SU-DHL-6 (cell line): ENCODE measurements at regions not wholly inside any gene's neighbourhood (a gene's known extent, or its start where the extent isn't known, plus 50 kb on each side); places are given as distances from the start of the nearest gene placed in this dataset.

Source experiments
- EZH2phosphoT487 ChIP-seq: fragments of 200-600 bp; sonication (generic), shearing (Covaris generic); conservative IDR thresholded peaks from 2 replicates; pipeline ENCODE4 v1.6.1; 2018; ENCODE audit warnings: mild to moderate bottlenecking, antibody characterized with exemption, low read length, moderate library complexity, mixed read lengths
- TF ChIP-seq, protein P1 (sequence below): fragments of 200-600 bp; sonication (generic); IDR thresholded peaks from one replicate; pipeline ENCODE4 v1.5.1; 2017; ENCODE audit warnings: antibody characterized with exemption, mild to moderate bottlenecking, low read length, moderate library complexity; ENCODE audit not compliant: insufficient read depth, poor library complexity, severe bottlenecking

DNA sequence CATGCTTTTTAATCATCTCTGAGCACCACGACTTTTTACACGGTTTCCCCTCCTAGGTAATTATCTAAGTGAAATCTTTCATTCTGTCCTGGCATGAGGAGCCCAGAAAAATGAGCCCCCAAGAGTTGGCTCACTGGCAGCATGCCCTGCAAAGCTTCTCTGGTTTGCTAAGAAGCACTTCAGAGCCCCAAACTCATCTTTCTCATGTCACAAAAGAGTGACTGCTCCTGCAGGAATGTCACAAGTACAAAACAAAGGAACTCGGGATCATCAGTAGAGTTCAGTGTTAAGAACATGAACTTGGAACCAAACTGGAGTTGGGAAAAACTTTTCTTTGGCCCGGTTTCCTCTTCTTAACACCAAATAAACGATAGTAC lies 123.9 kb downstream of the FOXB1 start:
- TF ChIP-seq, protein P1, sequence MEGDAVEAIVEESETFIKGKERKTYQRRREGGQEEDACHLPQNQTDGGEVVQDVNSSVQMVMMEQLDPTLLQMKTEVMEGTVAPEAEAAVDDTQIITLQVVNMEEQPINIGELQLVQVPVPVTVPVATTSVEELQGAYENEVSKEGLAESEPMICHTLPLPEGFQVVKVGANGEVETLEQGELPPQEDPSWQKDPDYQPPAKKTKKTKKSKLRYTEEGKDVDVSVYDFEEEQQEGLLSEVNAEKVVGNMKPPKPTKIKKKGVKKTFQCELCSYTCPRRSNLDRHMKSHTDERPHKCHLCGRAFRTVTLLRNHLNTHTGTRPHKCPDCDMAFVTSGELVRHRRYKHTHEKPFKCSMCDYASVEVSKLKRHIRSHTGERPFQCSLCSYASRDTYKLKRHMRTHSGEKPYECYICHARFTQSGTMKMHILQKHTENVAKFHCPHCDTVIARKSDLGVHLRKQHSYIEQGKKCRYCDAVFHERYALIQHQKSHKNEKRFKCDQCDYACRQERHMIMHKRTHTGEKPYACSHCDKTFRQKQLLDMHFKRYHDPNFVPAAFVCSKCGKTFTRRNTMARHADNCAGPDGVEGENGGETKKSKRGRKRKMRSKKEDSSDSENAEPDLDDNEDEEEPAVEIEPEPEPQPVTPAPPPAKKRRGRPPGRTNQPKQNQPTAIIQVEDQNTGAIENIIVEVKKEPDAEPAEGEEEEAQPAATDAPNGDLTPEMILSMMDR, result no peak
- no peak for TF ChIP-seq EZH2phosphoT487
